ENCODE measurements at regions not wholly inside any gene's neighbourhood (a gene's known extent, or its start where the extent isn't known, plus 50 kb on each side); places are given as distances from the start of the nearest gene placed in this dataset.

- no peak for TF ChIP-seq TBL1XR1 (IDR thresholded peaks at IDR 0.05; ENCODE audit: low read depth, low read length)
- no peak for TF ChIP-seq CREB1 (IDR thresholded peaks at IDR 0.05; ENCODE audit: low read depth)
- TF ChIP-seq REST (IDR thresholded peaks at IDR 0.05; ENCODE audit: low read depth, low read length) = no peak
- TF ChIP-seq HDAC2 (IDR thresholded peaks at IDR 0.05) = no peak
- TF ChIP-seq TCF7 (IDR thresholded peaks at IDR 0.05; ENCODE audit: borderline replicate concordance) = no peak
These were observed 434.3 kb downstream of the TXNL1 start (continued) for GRCh38 chr18:56204052-56204451.

GRCh38 chr18:56202678-56203077 is 435.7 kb downstream of the TXNL1 start:
- TF ChIP-seq KLF5 (IDR thresholded peaks at IDR 0.05; ENCODE audit: partially characterized antibody) = no peak
- TF ChIP-seq HDAC6 (IDR thresholded peaks at IDR 0.05; ENCODE audit: unreplicated experiment) = no peak
- TF ChIP-seq NFXL1 (IDR thresholded peaks at IDR 0.05; ENCODE audit: borderline replicate concordance) = no peak
- no peak for TF ChIP-seq REST (IDR thresholded peaks at IDR 0.05; ENCODE audit: low read depth, low read length)
- TF ChIP-seq SREBF2 (IDR thresholded peaks at IDR 0.05; ENCODE audit: low read length) = no peak
- no peak for TF ChIP-seq SIX5 (IDR thresholded peaks at IDR 0.05; ENCODE audit: low read depth, low read length, severe bottlenecking)
- no peak for TF ChIP-seq SPI1 (IDR thresholded peaks at IDR 0.05; ENCODE audit: borderline replicate concordance, insufficient read depth, low read depth, low read length)
- no peak for TF ChIP-seq MYB (IDR thresholded peaks at IDR 0.05; ENCODE audit: borderline replicate concordance, low read depth, low read length)
- no peak for TF ChIP-seq BCLAF1 (IDR thresholded peaks at IDR 0.05)
- DNase-seq (ENCODE audit: low read depth, low spot score) = no peak

More at GRCh38 chr18:56202678-56203077, 435.7 kb downstream of the TXNL1 start:
- Histone ChIP-seq H3K4me2 (ENCODE audit: control insufficient read depth, insufficient read depth) (no peak overlapping the region), H3K27me3 (replicated peaks in 1 of 2; ENCODE audit: control insufficient read depth in 2 of 2, insufficient read depth in 2 of 2, low read length in 1 of 2) (no peaks in the 10 kb centered on the region), H3K9ac (ENCODE audit: control insufficient read depth, insufficient read depth, low read length) (no peak overlapping the region), H3K4me3 (no peak overlapping the region), H3K79me2 (ENCODE audit: control insufficient read depth, insufficient read depth, low read length) (no peaks in the 10 kb centered on the region), H4K20me1 (ENCODE audit: control insufficient read depth, insufficient read depth) (no peaks in the 10 kb centered on the region), H3K4me1 (ENCODE audit: control insufficient read depth, insufficient read depth, low read length) (no peaks in the 10 kb centered on the region), H2AFZ (ENCODE audit: control insufficient read depth, low read depth, low read length) (no peak overlapping the region), H3K27ac (ENCODE audit: control insufficient read depth, insufficient read depth) (no peak overlapping the region), H3K36me3 (ENCODE audit: control insufficient read depth in 2 of 2, insufficient read depth in 2 of 2, low read length in 1 of 2) (no peaks in the 10 kb centered on the region), H3K9me3 (replicated peaks; ENCODE audit: control insufficient read depth, insufficient read depth, low read length) (no peaks in the 10 kb centered on the region)
- ChIA-PET SMC1A (ENCODE audit: uncharacterized antibody, unreplicated experiment) (no interaction called here), RAD21 (ENCODE audit: unreplicated experiment) (no interaction called here), CTCF (no interaction called here), POLR2A (no interaction called here)
- 36% methylated on average over 3 of the region's 3 CpGs for WGBS (ENCODE audit: insufficient coverage, insufficient replicate concordance, low lambda C conversion rate, missing lambda C conversion rate)
- intact Hi-C loops (cut with micrococcal nuclease; ENCODE audit: unreplicated experiment) (no loop called here), in situ Hi-C loops (cut with MboI) (no loop called here)
- ATAC-seq (no peak), FAIRE-seq (no peak)
- no TSS peak for BruUV-seq (replicated peaks)
